Activated CD4-positive, alpha-beta memory T cell treated with anti-CD3 and anti-CD28 coated beads for 36 hours (primary cell): ENCODE measurements at regions not wholly inside any gene's neighbourhood (a gene's known extent, or its start where the extent isn't known, plus 50 kb on each side); places are given as distances from the start of the nearest gene placed in this dataset.

Source experiments
- CTCF ChIA-PET: fragments of 350-600 bp; sonication (Branson Sonifier 250); formaldehyde crosslinking; loops from one replicate; lab custom pipeline; 2021; ENCODE audit warnings: antibody characterized with exemption, inconsistent platforms; lab: Charles Lee
- POLR2A ChIA-PET: fragments of 350-600 bp; sonication (Branson Sonifier 250); formaldehyde crosslinking; loops from one replicate; lab custom pipeline; 2021; ENCODE audit warnings: antibody characterized with exemption; lab: Charles Lee
- DNase-seq: peaks from one replicate; pipeline ENCODE4 v3.0.0-alpha.2; 2020
- H3K27ac Mint-ChIP-seq: one replicate; pipeline ENCODE4 v1.8.0; 2021; ENCODE audit warnings: mixed read lengths
- H3K27me3 Mint-ChIP-seq: one replicate; pipeline ENCODE4 v1.8.0; 2021; ENCODE audit warnings: mixed read lengths
- H3K36me3 Mint-ChIP-seq: one replicate; pipeline ENCODE4 v1.8.0; 2021; ENCODE audit warnings: mixed read lengths
- H3K4me1 Mint-ChIP-seq: one replicate; pipeline ENCODE4 v1.8.0; 2021; ENCODE audit warnings: low read depth, mixed read lengths
- H3K4me3 Mint-ChIP-seq: one replicate; pipeline ENCODE4 v1.8.0; 2021; ENCODE audit warnings: mild to moderate bottlenecking, mixed read lengths
- H3K9me3 Mint-ChIP-seq: one replicate; pipeline ENCODE4 v1.8.0; 2021; ENCODE audit warnings: mixed read lengths
- intact Hi-C: fragments of 100-400 bp; cut with micrococcal nuclease; formaldehyde crosslinking; loops from one replicate; pipeline ENCODE4 v1.15.1; 2023

- DNase-seq, result no peak
- H3K27ac Mint-ChIP-seq, result no peak overlapping the region
- H3K27me3 Mint-ChIP-seq, result peaks cover 4% of the 10 kb centered on the region
- CTCF ChIA-PET, result no interaction called here
- H3K36me3 Mint-ChIP-seq, result no peaks in the 10 kb centered on the region
- no peak overlapping the region for H3K4me3 Mint-ChIP-seq
- peaks cover 10% of the 10 kb centered on the region for H3K9me3 Mint-ChIP-seq
- POLR2A ChIA-PET, result no interaction called here
- intact Hi-C loops, result no loop called here
- no peaks in the 10 kb centered on the region for H3K4me1 Mint-ChIP-seq
Observed at GRCh38 chr16:50985733-50986132, 165.3 kb downstream of the SALL1 start.

- POLR2A ChIA-PET, result no interaction called here
- H3K27me3 Mint-ChIP-seq, result peaks cover 6% of the 10 kb centered on the region
- intact Hi-C loops, result no loop called here
- H3K4me1 Mint-ChIP-seq, result no peaks in the 10 kb centered on the region
- H3K9me3 Mint-ChIP-seq, result peaks cover 10% of the 10 kb centered on the region
- CTCF ChIA-PET, result no interaction called here
- H3K36me3 Mint-ChIP-seq, result no peaks in the 10 kb centered on the region
- H3K4me3 Mint-ChIP-seq, result no peak overlapping the region
- no peak for DNase-seq
- H3K27ac Mint-ChIP-seq, result no peak overlapping the region
Observed at GRCh38 chr16:50984688-50985087, 166.4 kb downstream of the SALL1 start.

- peaks cover 6% of the 10 kb centered on the region for H3K27me3 Mint-ChIP-seq
Observed at GRCh38 chr16:50982808-50983207, 168.3 kb downstream of the SALL1 start.

GRCh38 chr16:50981951-50982350, 169.1 kb downstream of the SALL1 start:
- Mint-ChIP-seq H3K4me3 (no peak overlapping the region), H3K27ac (no peak overlapping the region), H3K36me3 (no peaks in the 10 kb centered on the region), H3K27me3 (peaks cover 6% of the 10 kb centered on the region), H3K9me3 (peaks cover 10% of the 10 kb centered on the region), H3K4me1 (no peaks in the 10 kb centered on the region)
- ChIA-PET POLR2A (no interaction called here), CTCF (no interaction called here)
- no peak for DNase-seq
- intact Hi-C loops, result no loop called here

More at GRCh38 chr16:50982808-50983207, 168.3 kb downstream of the SALL1 start:
- no peak overlapping the region for H3K4me3 Mint-ChIP-seq
- intact Hi-C loops, result no loop called here
- no peaks in the 10 kb centered on the region for H3K36me3 Mint-ChIP-seq
- H3K27ac Mint-ChIP-seq, result no peak overlapping the region
- CTCF ChIA-PET, result no interaction called here
- no peak for DNase-seq
- POLR2A ChIA-PET, result no interaction called here
- H3K9me3 Mint-ChIP-seq, result peaks cover 10% of the 10 kb centered on the region
- H3K4me1 Mint-ChIP-seq, result no peaks in the 10 kb centered on the region

GRCh38 chr16:50980666-50981065, 170.4 kb downstream of the SALL1 start:
- Mint-ChIP-seq H3K27ac (no peak overlapping the region), H3K27me3 (peaks cover 6% of the 10 kb centered on the region), H3K4me1 (no peaks in the 10 kb centered on the region), H3K36me3 (no peaks in the 10 kb centered on the region), H3K9me3 (peaks cover 5% of the 10 kb centered on the region), H3K4me3 (no peak overlapping the region)
- intact Hi-C loops, result no loop called here
- POLR2A ChIA-PET, result no interaction called here
- CTCF ChIA-PET, result no interaction called here
- no peak for DNase-seq

GRCh38 chr16:50979806-50980620, 171.1 kb downstream of the SALL1 start:
- Mint-ChIP-seq H3K4me1 (no peaks in the 10 kb centered on the region), H3K27me3 (peaks cover 9% of the 10 kb centered on the region), H3K36me3 (no peaks in the 10 kb centered on the region), H3K9me3 (peaks cover 5% of the 10 kb centered on the region), H3K27ac (no peak overlapping the region), H3K4me3 (no peak overlapping the region)
- POLR2A ChIA-PET, result no interaction called here
- CTCF ChIA-PET, result no interaction called here
- no peak for DNase-seq
- intact Hi-C loops, result no loop called here

- CTCF ChIA-PET, result no interaction called here
- intact Hi-C loops, result no loop called here
Observed at GRCh38 chr16:50977138-50977537, 173.9 kb downstream of the SALL1 start.

GRCh38 chr16:50974438-50975036, 176.5 kb downstream of the SALL1 start:
- Mint-ChIP-seq H3K36me3 (no peaks in the 10 kb centered on the region), H3K4me1 (no peaks in the 10 kb centered on the region), H3K27me3 (peaks cover 5% of the 10 kb centered on the region), H3K9me3 (no peaks in the 10 kb centered on the region), H3K27ac (no peak overlapping the region), H3K4me3 (no peak overlapping the region)
- intact Hi-C loops, result no loop called here
- POLR2A ChIA-PET, result no interaction called here
- CTCF ChIA-PET, result no interaction called here
- no peak for DNase-seq

More at GRCh38 chr16:50977138-50977537, 173.9 kb downstream of the SALL1 start:
- H3K36me3 Mint-ChIP-seq, result no peaks in the 10 kb centered on the region
- no peaks in the 10 kb centered on the region for H3K9me3 Mint-ChIP-seq
- H3K27me3 Mint-ChIP-seq, result peaks cover 9% of the 10 kb centered on the region
- no peak overlapping the region for H3K27ac Mint-ChIP-seq
- POLR2A ChIA-PET, result no interaction called here
- H3K4me3 Mint-ChIP-seq, result no peak overlapping the region
- no peaks in the 10 kb centered on the region for H3K4me1 Mint-ChIP-seq
- no peak for DNase-seq

GRCh38 chr16:50972876-50973275, 178.2 kb downstream of the SALL1 start:
- intact Hi-C loops, result no loop called here
- no peaks in the 10 kb centered on the region for H3K9me3 Mint-ChIP-seq
- H3K36me3 Mint-ChIP-seq, result no peaks in the 10 kb centered on the region
- no peak for DNase-seq
- no peaks in the 10 kb centered on the region for H3K4me1 Mint-ChIP-seq
- POLR2A ChIA-PET, result no interaction called here
- peaks cover 8% of the 10 kb centered on the region for H3K27me3 Mint-ChIP-seq
- CTCF ChIA-PET, result no interaction called here
- no peak overlapping the region for H3K27ac Mint-ChIP-seq
- H3K4me3 Mint-ChIP-seq, result no peak overlapping the region

GRCh38 chr16:50970281-50970680, 180.8 kb downstream of the SALL1 start:
- Mint-ChIP-seq H3K27ac (no peak overlapping the region), H3K9me3 (no peaks in the 10 kb centered on the region), H3K4me3 (no peak overlapping the region), H3K36me3 (no peaks in the 10 kb centered on the region), H3K4me1 (no peaks in the 10 kb centered on the region), H3K27me3 (peaks cover 7% of the 10 kb centered on the region)
- intact Hi-C loops, result no loop called here
- ChIA-PET POLR2A (no interaction called here), CTCF (no interaction called here)
- DNase-seq, result no peak

- Mint-ChIP-seq H3K9me3 (no peaks in the 10 kb centered on the region), H3K36me3 (no peaks in the 10 kb centered on the region), H3K4me3 (no peak overlapping the region), H3K27me3 (peaks cover 7% of the 10 kb centered on the region), H3K27ac (no peak overlapping the region), H3K4me1 (no peaks in the 10 kb centered on the region)
- DNase-seq, result no peak
- intact Hi-C loops, result no loop called here
- ChIA-PET CTCF (no interaction called here), POLR2A (no interaction called here)
Observed at GRCh38 chr16:50967827-50968612, 183.1 kb downstream of the SALL1 start.

GRCh38 chr16:50964491-50964890, 186.6 kb downstream of the SALL1 start:
- no peak for DNase-seq
- no peaks in the 10 kb centered on the region for H3K4me1 Mint-ChIP-seq
- H3K27me3 Mint-ChIP-seq, result peaks cover 12% of the 10 kb centered on the region
- no peaks in the 10 kb centered on the region for H3K9me3 Mint-ChIP-seq
- no peak overlapping the region for H3K27ac Mint-ChIP-seq
- POLR2A ChIA-PET, result no interaction called here
- CTCF ChIA-PET, result no interaction called here
- intact Hi-C loops, result no loop called here
- no peak overlapping the region for H3K4me3 Mint-ChIP-seq
- no peaks in the 10 kb centered on the region for H3K36me3 Mint-ChIP-seq
